ENCODE measurements at regions not wholly inside any gene's neighbourhood (a gene's known extent, or its start where the extent isn't known, plus 50 kb on each side); places are given as distances from the start of the nearest gene placed in this dataset.

DNA sequence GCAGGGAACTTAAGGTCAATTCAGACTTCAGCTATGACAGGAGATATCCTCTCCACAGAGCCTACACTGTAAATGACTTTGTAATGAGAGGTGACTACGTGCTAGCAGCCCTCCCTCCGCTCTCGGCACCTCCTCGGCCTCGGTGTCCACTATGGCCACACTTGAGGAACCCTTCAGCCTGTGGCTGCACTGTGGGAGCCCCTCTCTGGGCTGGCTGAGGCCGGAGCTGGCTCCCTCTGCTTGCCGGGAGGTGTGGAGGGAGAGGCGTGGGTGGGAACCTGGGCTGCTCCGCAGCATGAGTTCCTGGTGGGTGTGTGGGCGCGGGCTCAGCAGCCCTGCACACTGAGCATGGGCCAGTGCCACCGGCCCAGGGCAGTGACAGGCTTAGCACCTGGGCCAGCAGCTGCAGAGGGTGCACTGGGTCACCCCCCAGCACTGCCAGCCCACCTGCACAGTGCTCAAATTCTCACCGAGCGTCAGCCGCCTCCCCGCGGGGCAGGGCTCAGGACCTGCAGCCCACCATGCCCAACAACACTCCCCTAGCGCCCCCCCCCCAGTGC lies 137.6 kb upstream of the SPACA7 start:
- TF ChIP-seq, protein P1, sequence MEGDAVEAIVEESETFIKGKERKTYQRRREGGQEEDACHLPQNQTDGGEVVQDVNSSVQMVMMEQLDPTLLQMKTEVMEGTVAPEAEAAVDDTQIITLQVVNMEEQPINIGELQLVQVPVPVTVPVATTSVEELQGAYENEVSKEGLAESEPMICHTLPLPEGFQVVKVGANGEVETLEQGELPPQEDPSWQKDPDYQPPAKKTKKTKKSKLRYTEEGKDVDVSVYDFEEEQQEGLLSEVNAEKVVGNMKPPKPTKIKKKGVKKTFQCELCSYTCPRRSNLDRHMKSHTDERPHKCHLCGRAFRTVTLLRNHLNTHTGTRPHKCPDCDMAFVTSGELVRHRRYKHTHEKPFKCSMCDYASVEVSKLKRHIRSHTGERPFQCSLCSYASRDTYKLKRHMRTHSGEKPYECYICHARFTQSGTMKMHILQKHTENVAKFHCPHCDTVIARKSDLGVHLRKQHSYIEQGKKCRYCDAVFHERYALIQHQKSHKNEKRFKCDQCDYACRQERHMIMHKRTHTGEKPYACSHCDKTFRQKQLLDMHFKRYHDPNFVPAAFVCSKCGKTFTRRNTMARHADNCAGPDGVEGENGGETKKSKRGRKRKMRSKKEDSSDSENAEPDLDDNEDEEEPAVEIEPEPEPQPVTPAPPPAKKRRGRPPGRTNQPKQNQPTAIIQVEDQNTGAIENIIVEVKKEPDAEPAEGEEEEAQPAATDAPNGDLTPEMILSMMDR (IDR thresholded peaks at IDR 0.05; ENCODE audit: low read depth, low read length) = no peak
- no peak for TF ChIP-seq POLR2A (IDR thresholded peaks at IDR 0.05; ENCODE audit: extremely low read depth, insufficient read length)
